Tibial nerve (tissue), 4 donors: ENCODE measurements at regions not wholly inside any gene's neighbourhood (a gene's known extent, or its start where the extent isn't known, plus 50 kb on each side); places are given as distances from the start of the nearest gene placed in this dataset.

Experiments used
- DNase-seq, 2 donors: peaks; one replicate each; pipeline ENCODE4 v3.0.0-alpha.2; 2019; ENCODE audit warnings: low spot score in 2 of 2
- H3K27ac ChIP-seq, 4 donors: fragments of 200-600 bp; sonication (generic) in 3 of 4; one replicate each; pipeline ENCODE4 v1.5.1; 2017 to 2019; ENCODE audit warnings: mild to moderate bottlenecking in 1 of 4
- H3K27me3 ChIP-seq, 2 donors: fragments of 200-600 bp; sonication (generic) in 1 of 2; one replicate each; pipeline versions ENCODE4 v1.5.1 to v1.6.0; 2017 to 2019
- H3K36me3 ChIP-seq, 3 donors: fragments of 200-600 bp; sonication (generic); one replicate each; pipeline ENCODE4 v1.5.1; 2018 to 2019
- H3K4me1 ChIP-seq, 4 donors: fragments of 200-600 bp; sonication (generic) in 3 of 4; one replicate each; pipeline ENCODE4 v1.5.1; 2017 to 2019
- H3K4me3 ChIP-seq, 4 donors: fragments of 200-600 bp; sonication (generic) in 3 of 4; one replicate each; pipeline ENCODE4 v1.5.1; 2017 to 2019; ENCODE audit warnings: mild to moderate bottlenecking in 1 of 4, moderate library complexity in 1 of 4
- H3K9me3 ChIP-seq, 4 donors: fragments of 200-600 bp; sonication (generic) in 3 of 4; one replicate each; pipeline ENCODE4 v1.5.1; 2017 to 2019
- EP300 ChIP-seq, 2 donors: sonication (generic); formaldehyde crosslinking; IDR thresholded peaks; one replicate each; pipeline ENCODE4 v1.6.1; 2017; ENCODE audit warnings: antibody characterized with exemption in 2 of 2, mild to moderate bottlenecking in 1 of 2
- POLR2A ChIP-seq, 2 donors: fragments of 450-650 bp; IDR thresholded peaks; one replicate each; pipeline ENCODE4 v1.6.1; 2017; ENCODE audit warnings: antibody characterized with exemption in 2 of 2, mild to moderate bottlenecking in 2 of 2, moderate library complexity in 2 of 2
- WGBS, 2 donors: methylation state at CpG; one replicate each; pipeline ENCODE4 v1.1.5; 2018; 5-methylcytosine and 5-hydroxymethylcytosine counted together
- TF ChIP-seq, protein P1 (sequence below), 5 experiments: fragments of 200-600 bp in 3 of 5; fragments of 450-650 bp in 2 of 5; sonication (generic) in 3 of 5; IDR thresholded peaks; one replicate each; pipeline ENCODE4 v1.5.1; 2016 to 2019; ENCODE audit warnings: antibody characterized with exemption in 5 of 5, mild to moderate bottlenecking in 3 of 5, moderate library complexity in 2 of 5

DNA sequence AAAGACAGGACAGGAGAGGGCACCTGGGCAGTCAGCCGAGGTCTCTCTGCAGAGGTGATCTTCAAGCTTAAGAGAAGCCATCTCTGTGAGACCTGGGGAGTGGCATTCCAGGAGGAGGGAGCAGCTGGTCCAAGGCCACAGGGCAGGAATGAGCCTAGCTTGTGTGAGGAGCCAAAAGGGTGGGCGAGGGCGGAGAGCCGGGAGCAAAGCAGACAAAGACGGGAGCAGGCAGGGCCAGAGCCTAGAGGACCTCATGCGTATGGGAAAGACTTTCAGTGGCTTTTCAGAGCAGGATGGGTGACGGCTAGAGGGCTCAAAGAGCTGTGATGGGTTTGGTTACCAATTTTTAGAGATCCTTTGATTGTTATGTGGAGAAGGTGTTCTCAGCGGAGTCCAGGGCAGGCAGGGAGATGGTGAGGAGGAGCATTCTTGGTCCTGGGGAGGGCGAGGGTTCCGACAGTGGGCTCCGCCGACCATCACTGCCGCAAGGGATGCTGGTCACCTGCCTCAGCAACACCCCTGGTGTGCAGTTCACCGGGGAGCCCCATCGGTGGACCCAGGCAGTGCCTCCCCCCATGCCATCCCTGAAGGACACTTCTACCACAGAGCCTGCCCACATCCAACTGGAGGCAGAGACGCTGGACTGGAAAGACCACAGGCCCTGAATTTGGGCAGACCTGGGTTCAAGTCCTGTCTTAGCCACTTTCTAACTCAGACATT is 122.9 kb upstream of the IRF2BP2 start:
- H3K27me3 ChIP-seq, result no peaks in the 10 kb centered on the region
- H3K27ac ChIP-seq, result peak overlapping the region in 2 of 4 donors; percentile 10 to 84
- H3K9me3 ChIP-seq, result no peaks in the 10 kb centered on the region
- H3K4me1 ChIP-seq, result peaks cover 0 to 29% (median 21%) of the 10 kb centered on the region in 4 donors
- TF ChIP-seq EP300 (IDR thresholded peaks at IDR 0.05) (no peak), POLR2A (IDR thresholded peaks at IDR 0.05) (no peak)
- TF ChIP-seq, protein P1, sequence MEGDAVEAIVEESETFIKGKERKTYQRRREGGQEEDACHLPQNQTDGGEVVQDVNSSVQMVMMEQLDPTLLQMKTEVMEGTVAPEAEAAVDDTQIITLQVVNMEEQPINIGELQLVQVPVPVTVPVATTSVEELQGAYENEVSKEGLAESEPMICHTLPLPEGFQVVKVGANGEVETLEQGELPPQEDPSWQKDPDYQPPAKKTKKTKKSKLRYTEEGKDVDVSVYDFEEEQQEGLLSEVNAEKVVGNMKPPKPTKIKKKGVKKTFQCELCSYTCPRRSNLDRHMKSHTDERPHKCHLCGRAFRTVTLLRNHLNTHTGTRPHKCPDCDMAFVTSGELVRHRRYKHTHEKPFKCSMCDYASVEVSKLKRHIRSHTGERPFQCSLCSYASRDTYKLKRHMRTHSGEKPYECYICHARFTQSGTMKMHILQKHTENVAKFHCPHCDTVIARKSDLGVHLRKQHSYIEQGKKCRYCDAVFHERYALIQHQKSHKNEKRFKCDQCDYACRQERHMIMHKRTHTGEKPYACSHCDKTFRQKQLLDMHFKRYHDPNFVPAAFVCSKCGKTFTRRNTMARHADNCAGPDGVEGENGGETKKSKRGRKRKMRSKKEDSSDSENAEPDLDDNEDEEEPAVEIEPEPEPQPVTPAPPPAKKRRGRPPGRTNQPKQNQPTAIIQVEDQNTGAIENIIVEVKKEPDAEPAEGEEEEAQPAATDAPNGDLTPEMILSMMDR (IDR thresholded peaks at IDR 0.05), result no peak
- H3K4me3 ChIP-seq, result no peak overlapping the region
- no peak for DNase-seq
- 91 to 97% methylated on average over 16 of the region's 16 CpGs for WGBS, 2 donors
- no peaks in the 10 kb centered on the region for H3K36me3 ChIP-seq

DNA sequence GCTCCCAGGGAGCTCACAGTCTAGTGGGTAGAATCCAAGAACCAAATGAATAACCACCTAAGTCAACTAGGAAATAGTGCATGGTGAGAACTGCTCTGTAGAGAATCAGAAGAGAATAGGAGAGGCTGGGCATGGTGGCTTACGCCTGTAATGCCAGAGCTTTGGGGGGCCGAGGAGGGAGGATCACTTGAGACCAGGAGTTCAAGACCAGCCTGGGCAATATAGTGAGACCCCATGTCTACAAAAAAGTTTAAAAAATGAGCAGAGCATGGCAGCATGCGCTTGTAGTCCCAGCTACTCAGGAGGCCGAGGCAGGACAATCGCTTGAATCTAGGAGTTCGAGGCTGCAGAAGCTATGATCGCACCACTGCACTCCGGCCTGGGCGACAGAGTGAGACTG is 122.3 kb upstream of the IRF2BP2 start:
- H3K27me3 ChIP-seq, result no peaks in the 10 kb centered on the region
- no peak overlapping the region for H3K4me3 ChIP-seq
- peak overlapping the region in 3 of 4 donors; percentile 10 to 84 (median 69) for H3K27ac ChIP-seq
- no peak for DNase-seq
- H3K36me3 ChIP-seq, result no peaks in the 10 kb centered on the region
- peaks cover 0 to 35% (median 26%) of the 10 kb centered on the region in 4 donors for H3K4me1 ChIP-seq
- TF ChIP-seq, protein P1 (IDR thresholded peaks at IDR 0.05), result no peak
- TF ChIP-seq EP300 (IDR thresholded peaks at IDR 0.05) (no peak), POLR2A (IDR thresholded peaks at IDR 0.05) (no peak)
- no peaks in the 10 kb centered on the region for H3K9me3 ChIP-seq
- WGBS, 2 donors, result 96 to 98% methylated on average over 9 of the region's 9 CpGs

DNA sequence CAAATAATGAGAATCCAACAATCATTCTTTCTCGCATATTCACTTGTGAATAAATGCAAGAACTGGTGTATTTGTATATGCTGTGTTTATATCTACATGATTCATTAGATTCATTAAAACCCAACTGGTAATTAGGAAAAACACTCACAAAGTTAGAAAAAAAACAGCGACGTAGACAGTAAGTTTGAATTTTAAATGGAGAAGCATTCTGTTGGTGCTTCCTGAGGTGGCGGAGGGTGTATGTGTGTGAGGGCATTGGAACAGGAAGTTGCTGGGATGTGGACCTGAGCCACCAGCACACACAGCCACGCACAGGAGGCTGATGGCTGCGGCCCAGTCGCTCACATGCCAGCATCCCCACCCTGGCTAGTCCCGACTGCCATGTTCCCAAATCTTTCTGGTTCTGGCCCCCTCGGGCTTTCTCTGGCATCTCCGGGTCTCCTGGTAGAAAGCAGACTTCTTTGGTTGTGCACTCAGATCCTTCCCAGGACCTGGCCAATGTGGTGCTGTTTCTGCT is 121.6 kb upstream of the IRF2BP2 start:
- TF ChIP-seq POLR2A (IDR thresholded peaks at IDR 0.05) (no peak), EP300 (IDR thresholded peaks at IDR 0.05) (no peak)
- TF ChIP-seq, protein P1 (IDR thresholded peaks at IDR 0.05), result no peak
- Histone ChIP-seq H3K9me3 (no peaks in the 10 kb centered on the region), H3K27ac (peak overlapping the region in 3 of 4 donors; percentile 23 to 84 (median 69)), H3K36me3 (no peaks in the 10 kb centered on the region), H3K27me3 (no peaks in the 10 kb centered on the region), H3K4me3 (no peak overlapping the region), H3K4me1 (peaks cover 0 to 41% (median 32%) of the 10 kb centered on the region in 4 donors)
- 66 to 73% methylated on average over 10 of the region's 10 CpGs for WGBS, 2 donors
- no peak for DNase-seq

- Histone ChIP-seq H3K36me3 (no peaks in the 10 kb centered on the region), H3K27ac (peak overlapping the region in 2 of 4 donors; percentile 23 to 84), H3K27me3 (no peaks in the 10 kb centered on the region), H3K4me3 (no peak overlapping the region), H3K4me1 (peaks cover 0 to 48% (median 39%) of the 10 kb centered on the region in 4 donors), H3K9me3 (no peaks in the 10 kb centered on the region)
- TF ChIP-seq EP300 (IDR thresholded peaks at IDR 0.05) (peak in 1 of 2 donors; percentile 25), POLR2A (IDR thresholded peaks at IDR 0.05) (no peak)
- WGBS, 2 donors, result 81 to 82% methylated on average over 6 of the region's 6 CpGs
- no peak for DNase-seq
Measured at GRCh38 chr1:234730770-234731568, 121.0 kb upstream of the IRF2BP2 start.

- no peak for TF ChIP-seq POLR2A (IDR thresholded peaks at IDR 0.05)
- no peak for TF ChIP-seq EP300 (IDR thresholded peaks at IDR 0.05)
- TF ChIP-seq, protein P1 (IDR thresholded peaks at IDR 0.05), result no peak
- no peak overlapping the region for H3K27ac ChIP-seq
- peaks cover 0 to 53% (median 44%) of the 10 kb centered on the region in 4 donors for H3K4me1 ChIP-seq
Measured at GRCh38 chr1:234730475-234730769, 120.4 kb upstream of the IRF2BP2 start.

More at GRCh38 chr1:234730475-234730769, 120.4 kb upstream of the IRF2BP2 start:
- WGBS, 2 donors, result 88 to 100% methylated on average over 1 of the region's 1 CpG
- H3K36me3 ChIP-seq, result no peaks in the 10 kb centered on the region
- H3K9me3 ChIP-seq, result no peaks in the 10 kb centered on the region
- no peak overlapping the region for H3K4me3 ChIP-seq
- no peaks in the 10 kb centered on the region for H3K27me3 ChIP-seq
- DNase-seq, result no peak
